ENCODE measurements at regions not wholly inside any gene's neighbourhood (a gene's known extent, or its start where the extent isn't known, plus 50 kb on each side); places are given as distances from the start of the nearest gene placed in this dataset.

GRCh38 chr11:69385144-69385820, 91.3 kb downstream of the MYEOV start:
- Histone ChIP-seq H3K27me3 (ENCODE audit: control insufficient read depth, insufficient read depth, low read length) (no peaks in the 10 kb centered on the region), H3K9me3 (ENCODE audit: control insufficient read depth, insufficient read depth, low read length) (peaks cover 4% of the 10 kb centered on the region), H3K4me3 (ENCODE audit: low read depth, low read length) (no peak overlapping the region), H3K27ac (ENCODE audit: low read depth, low read length) (no peak overlapping the region), H3K4me1 (ENCODE audit: control insufficient read depth, insufficient read depth, low read length) (peaks cover 17% of the 10 kb centered on the region), H3K36me3 (ENCODE audit: control insufficient read depth, insufficient read depth, low read length) (no peaks in the 10 kb centered on the region)
- WGBS (ENCODE audit: insufficient coverage), result 86% methylated on average over 6 of the region's 6 CpGs
- DNase-seq (ENCODE audit: low read depth in 4 of 6, low spot score in 6 of 6), result no peak

- Histone ChIP-seq H3K9me3 (ENCODE audit: control insufficient read depth, insufficient read depth, low read length) (peaks cover 4% of the 10 kb centered on the region), H3K27ac (ENCODE audit: low read depth, low read length) (no peak overlapping the region), H3K4me1 (ENCODE audit: control insufficient read depth, insufficient read depth, low read length) (peaks cover 16% of the 10 kb centered on the region), H3K4me3 (ENCODE audit: low read depth, low read length) (no peak overlapping the region), H3K36me3 (ENCODE audit: control insufficient read depth, insufficient read depth, low read length) (no peaks in the 10 kb centered on the region), H3K27me3 (ENCODE audit: control insufficient read depth, insufficient read depth, low read length) (no peaks in the 10 kb centered on the region)
- DNase-seq (ENCODE audit: low read depth in 4 of 6, low spot score in 6 of 6), result no peak
- WGBS (ENCODE audit: insufficient coverage), result 89% methylated on average over 13 of the region's 14 CpGs
Observed at GRCh38 chr11:69385832-69386427, 92.0 kb downstream of the MYEOV start.

GRCh38 chr11:69386594-69387408, 92.8 kb downstream of the MYEOV start:
- 92% methylated on average over 7 of the region's 8 CpGs for WGBS (ENCODE audit: insufficient coverage)
- H3K36me3 ChIP-seq (ENCODE audit: control insufficient read depth, insufficient read depth, low read length), result no peaks in the 10 kb centered on the region
- DNase-seq (ENCODE audit: low read depth in 4 of 6, low spot score in 6 of 6), result no peak
- peaks cover 16% of the 10 kb centered on the region for H3K4me1 ChIP-seq (ENCODE audit: control insufficient read depth, insufficient read depth, low read length)
- H3K27me3 ChIP-seq (ENCODE audit: control insufficient read depth, insufficient read depth, low read length), result no peaks in the 10 kb centered on the region
- H3K27ac ChIP-seq (ENCODE audit: low read depth, low read length), result no peak overlapping the region
- H3K4me3 ChIP-seq (ENCODE audit: low read depth, low read length), result no peak overlapping the region
- peaks cover 4% of the 10 kb centered on the region for H3K9me3 ChIP-seq (ENCODE audit: control insufficient read depth, insufficient read depth, low read length)

- no peak for DNase-seq (ENCODE audit: low read depth in 4 of 6, low spot score in 6 of 6)
- H3K4me3 ChIP-seq (ENCODE audit: low read depth, low read length), result no peak overlapping the region
- H3K9me3 ChIP-seq (ENCODE audit: control insufficient read depth, insufficient read depth, low read length), result peaks cover 4% of the 10 kb centered on the region
- whole genome bisulfite sequencing (ENCODE audit: insufficient coverage), result 89% methylated on average over 1 of the region's 3 CpGs
- H3K27ac ChIP-seq (ENCODE audit: low read depth, low read length), result no peak overlapping the region
- H3K4me1 ChIP-seq (ENCODE audit: control insufficient read depth, insufficient read depth, low read length), result peaks cover 21% of the 10 kb centered on the region
- no peaks in the 10 kb centered on the region for H3K27me3 ChIP-seq (ENCODE audit: control insufficient read depth, insufficient read depth, low read length)
- no peaks in the 10 kb centered on the region for H3K36me3 ChIP-seq (ENCODE audit: control insufficient read depth, insufficient read depth, low read length)
Observed at GRCh38 chr11:69387409-69387885, 93.5 kb downstream of the MYEOV start.

GRCh38 chr11:69388210-69388609, 93.3 kb upstream of the LINC01488 start:
- DNase-seq (ENCODE audit: low read depth in 4 of 6, low spot score in 6 of 6), result no peak

GRCh38 chr11:69388661-69389060, 92.8 kb upstream of the LINC01488 start:
- no peak overlapping the region for H3K4me3 ChIP-seq (ENCODE audit: low read depth, low read length)

More at GRCh38 chr11:69388210-69388609, 93.3 kb upstream of the LINC01488 start:
- peaks cover 21% of the 10 kb centered on the region for H3K4me1 ChIP-seq (ENCODE audit: control insufficient read depth, insufficient read depth, low read length)
- no peaks in the 10 kb centered on the region for H3K36me3 ChIP-seq (ENCODE audit: control insufficient read depth, insufficient read depth, low read length)
- no peaks in the 10 kb centered on the region for H3K27me3 ChIP-seq (ENCODE audit: control insufficient read depth, insufficient read depth, low read length)
- no peak overlapping the region for H3K4me3 ChIP-seq (ENCODE audit: low read depth, low read length)
- H3K27ac ChIP-seq (ENCODE audit: low read depth, low read length), result no peak overlapping the region
- H3K9me3 ChIP-seq (ENCODE audit: control insufficient read depth, insufficient read depth, low read length), result peaks cover 4% of the 10 kb centered on the region

GRCh38 chr11:69390561-69390960, 90.9 kb upstream of the LINC01488 start:
- WGBS (ENCODE audit: insufficient coverage), result 65% methylated on average over 4 of the region's 8 CpGs
- no peak overlapping the region for H3K4me3 ChIP-seq (ENCODE audit: low read depth, low read length)
- DNase-seq (ENCODE audit: low read depth in 4 of 6, low spot score in 6 of 6), result no peak
- no peaks in the 10 kb centered on the region for H3K36me3 ChIP-seq (ENCODE audit: control insufficient read depth, insufficient read depth, low read length)
- peaks cover 36% of the 10 kb centered on the region for H3K4me1 ChIP-seq (ENCODE audit: control insufficient read depth, insufficient read depth, low read length)
- H3K27me3 ChIP-seq (ENCODE audit: control insufficient read depth, insufficient read depth, low read length), result no peaks in the 10 kb centered on the region
- H3K27ac ChIP-seq (ENCODE audit: low read depth, low read length), result no peak overlapping the region
- H3K9me3 ChIP-seq (ENCODE audit: control insufficient read depth, insufficient read depth, low read length), result peaks cover 4% of the 10 kb centered on the region

More at GRCh38 chr11:69388661-69389060, 92.8 kb upstream of the LINC01488 start:
- H3K27ac ChIP-seq (ENCODE audit: low read depth, low read length), result no peak overlapping the region
- peaks cover 21% of the 10 kb centered on the region for H3K4me1 ChIP-seq (ENCODE audit: control insufficient read depth, insufficient read depth, low read length)
- H3K27me3 ChIP-seq (ENCODE audit: control insufficient read depth, insufficient read depth, low read length), result no peaks in the 10 kb centered on the region
- WGBS (ENCODE audit: insufficient coverage), result no CpG with 5 or more reads among the region's 2 CpGs
- H3K9me3 ChIP-seq (ENCODE audit: control insufficient read depth, insufficient read depth, low read length), result peaks cover 4% of the 10 kb centered on the region
- no peaks in the 10 kb centered on the region for H3K36me3 ChIP-seq (ENCODE audit: control insufficient read depth, insufficient read depth, low read length)
- DNase-seq (ENCODE audit: low read depth in 4 of 6, low spot score in 6 of 6), result no peak

GRCh38 chr11:69391192-69392103, 90.0 kb upstream of the LINC01488 start:
- Histone ChIP-seq H3K4me3 (ENCODE audit: low read depth, low read length) (no peak overlapping the region), H3K36me3 (ENCODE audit: control insufficient read depth, insufficient read depth, low read length) (no peaks in the 10 kb centered on the region), H3K4me1 (ENCODE audit: control insufficient read depth, insufficient read depth, low read length) (peaks cover 41% of the 10 kb centered on the region), H3K27me3 (ENCODE audit: control insufficient read depth, insufficient read depth, low read length) (no peaks in the 10 kb centered on the region), H3K9me3 (ENCODE audit: control insufficient read depth, insufficient read depth, low read length) (peaks cover 4% of the 10 kb centered on the region), H3K27ac (ENCODE audit: low read depth, low read length) (no peak overlapping the region)
- DNase-seq (ENCODE audit: low read depth in 4 of 6, low spot score in 6 of 6), result peak in 5 of 6 donors; percentile 31 to 81 (median 46)
- WGBS (ENCODE audit: insufficient coverage), result 43% methylated on average over 28 of the region's 34 CpGs

- H3K4me1 ChIP-seq (ENCODE audit: control insufficient read depth, insufficient read depth, low read length), result peaks cover 41% of the 10 kb centered on the region
- no peak for DNase-seq (ENCODE audit: low read depth in 4 of 6, low spot score in 6 of 6)
Observed at GRCh38 chr11:69392104-69392653, 89.3 kb upstream of the LINC01488 start.

More at GRCh38 chr11:69392104-69392653, 89.3 kb upstream of the LINC01488 start:
- no peaks in the 10 kb centered on the region for H3K36me3 ChIP-seq (ENCODE audit: control insufficient read depth, insufficient read depth, low read length)
- peaks cover 4% of the 10 kb centered on the region for H3K9me3 ChIP-seq (ENCODE audit: control insufficient read depth, insufficient read depth, low read length)
- no peak overlapping the region for H3K27ac ChIP-seq (ENCODE audit: low read depth, low read length)
- WGBS (ENCODE audit: insufficient coverage), result 66% methylated on average over 9 of the region's 10 CpGs
- H3K27me3 ChIP-seq (ENCODE audit: control insufficient read depth, insufficient read depth, low read length), result no peaks in the 10 kb centered on the region
- H3K4me3 ChIP-seq (ENCODE audit: low read depth, low read length), result no peak overlapping the region
